Erythroblast (primary cell): ENCODE measurements at regions not wholly inside any gene's neighbourhood (a gene's known extent, or its start where the extent isn't known, plus 50 kb on each side); places are given as distances from the start of the nearest gene placed in this dataset.
"Not testable (repeated sequence)": the region's sequence is repeated elsewhere in the genome, so short reads cannot be mapped to it uniquely, and the experiment has no call there.

Experiments
- DNase-seq, 2 experiments: peaks; one replicate each; lab custom pipeline; 2025; lab: John Stamatoyannopoulos, UW
- GATA1 ChIP-seq: IDR thresholded peaks from 2 replicates; pipeline ENCODE4 v1.6.1; 2011; ENCODE audit warnings: low read depth, mild to moderate bottlenecking, control low read depth, low read length, moderate library complexity
- POLR2A ChIP-seq: IDR thresholded peaks from 2 replicates; pipeline ENCODE4 v1.6.1; 2011; ENCODE audit warnings: mild to moderate bottlenecking, low read length

DNA sequence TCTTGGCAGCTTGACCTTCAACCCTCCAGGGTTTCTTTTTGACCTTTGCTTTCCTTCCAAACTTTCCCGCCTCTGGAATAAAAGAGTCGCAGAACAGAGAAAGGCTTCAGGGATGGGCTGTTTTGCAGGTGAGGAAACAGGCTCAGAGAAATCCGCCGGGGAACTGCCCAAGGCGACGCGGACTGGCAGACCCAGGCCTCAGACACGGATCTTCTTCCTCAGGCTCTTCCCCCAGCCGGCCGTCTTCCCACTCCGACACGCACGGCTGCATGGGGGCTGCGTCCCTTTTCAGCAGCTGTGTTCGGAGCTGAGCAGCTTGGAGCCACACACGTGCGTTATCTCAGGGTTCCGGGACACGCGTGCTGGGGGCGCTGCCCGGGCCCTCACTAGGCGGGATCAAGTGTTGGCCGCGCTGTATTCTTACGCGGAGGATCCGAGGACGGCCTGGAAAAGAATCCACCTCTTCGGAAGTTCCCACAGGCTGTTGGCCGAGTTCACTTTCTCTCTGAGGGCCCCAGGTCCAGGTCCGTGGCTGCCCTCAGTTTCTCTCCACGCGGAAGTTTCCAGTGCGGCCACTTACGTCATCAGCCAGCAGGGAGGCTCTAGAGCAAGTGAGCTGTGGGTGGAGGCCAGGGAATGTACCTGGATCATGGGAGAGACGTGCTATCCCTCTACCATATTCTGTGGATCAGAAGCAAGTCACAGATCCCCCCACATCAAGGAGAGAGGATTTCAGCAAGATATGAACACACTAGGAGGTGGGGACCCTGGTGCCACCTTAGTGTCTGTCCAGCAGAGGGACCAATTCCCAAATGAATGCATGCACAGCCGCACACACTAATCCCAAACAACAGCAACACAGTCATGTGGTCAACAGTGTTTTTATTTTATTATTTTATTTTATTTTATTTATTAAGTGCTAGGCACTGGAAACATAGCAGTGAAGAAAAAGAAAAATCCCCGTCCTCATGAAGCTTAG is 100.4 kb downstream of the ING1 start:
- TF ChIP-seq POLR2A, result no peak
- no peak for TF ChIP-seq GATA1
- no peak for DNase-seq

DNA sequence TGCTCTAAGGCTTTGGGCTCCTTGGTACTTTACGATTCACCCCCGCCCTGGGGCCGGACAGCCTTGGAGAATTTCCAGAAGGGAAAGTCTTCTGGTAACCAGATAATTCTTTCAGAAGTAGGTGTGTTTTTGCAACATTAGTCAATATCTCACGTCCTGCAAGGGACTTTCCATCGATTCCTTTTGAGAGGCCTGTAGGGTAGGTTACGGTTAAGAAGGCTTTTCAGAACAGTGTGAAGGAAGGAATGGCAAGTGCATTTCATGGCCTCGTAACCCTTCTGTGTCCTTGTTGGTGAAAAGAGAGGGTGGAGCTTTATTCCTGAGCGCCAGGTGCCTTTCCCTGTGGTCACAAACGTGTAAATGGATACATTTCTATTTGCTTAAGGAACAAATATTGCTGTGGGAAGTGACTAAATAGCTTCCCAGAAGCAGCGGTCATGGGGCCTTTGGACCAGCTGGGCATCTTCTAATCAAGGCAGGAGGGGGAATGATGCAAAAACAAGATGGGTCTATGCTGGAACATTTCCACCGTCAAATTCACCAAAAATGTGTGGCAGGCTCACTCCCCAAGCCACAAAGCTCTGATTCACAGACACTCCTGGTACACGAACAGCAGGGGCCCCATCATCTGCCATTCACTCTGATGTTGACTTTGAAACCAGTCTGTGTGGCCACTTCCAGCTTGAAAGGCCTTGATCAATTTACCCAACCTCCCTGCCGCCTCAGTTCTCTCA is 99.2 kb downstream of the ANKRD10 start:
- DNase-seq, result no peak
- no peak for TF ChIP-seq GATA1
- TF ChIP-seq POLR2A, result no peak

DNA sequence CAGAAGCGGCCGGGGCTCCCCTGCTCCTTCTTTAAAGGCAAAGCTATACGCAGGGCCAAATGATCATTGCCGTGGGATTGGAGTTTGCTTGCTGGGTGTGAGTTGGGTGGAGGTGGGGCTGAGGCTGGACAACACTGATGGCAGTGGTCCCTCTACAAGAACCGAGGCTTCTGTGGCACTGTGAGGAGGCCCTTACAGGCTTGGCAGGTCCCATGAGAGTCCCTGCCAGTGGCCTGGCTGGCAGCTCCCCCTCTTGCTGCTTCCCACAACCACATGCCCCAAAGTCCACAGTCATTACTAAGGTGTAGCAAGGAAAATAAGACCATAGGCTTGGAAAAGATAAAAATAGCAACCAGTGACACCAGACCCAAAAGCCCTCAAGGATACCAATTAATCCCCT is 98.4 kb downstream of the ANKRD10 start:
- TF ChIP-seq GATA1, result no peak
- no peak for TF ChIP-seq POLR2A
- DNase-seq, result no peak

DNA sequence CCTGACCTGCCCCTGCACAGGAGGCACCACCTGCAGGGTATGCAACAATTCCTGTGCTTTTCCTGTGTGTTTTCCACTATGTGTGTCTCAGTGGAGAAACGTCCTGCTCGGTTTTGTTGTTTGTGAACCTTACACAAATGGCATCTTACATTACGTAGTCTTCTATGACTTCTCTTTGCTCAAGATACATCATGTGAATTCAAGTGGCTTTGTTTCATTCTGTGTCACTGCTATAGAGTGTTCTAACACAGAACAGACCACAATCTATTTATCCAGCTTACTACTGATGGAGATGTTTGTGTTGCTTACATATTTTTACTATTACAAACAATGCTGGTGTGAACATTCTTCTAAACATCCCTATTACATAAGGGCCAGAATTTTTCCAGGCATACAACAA is 97.7 kb downstream of the ANKRD10 start:
- TF ChIP-seq GATA1, result no peak

DNA sequence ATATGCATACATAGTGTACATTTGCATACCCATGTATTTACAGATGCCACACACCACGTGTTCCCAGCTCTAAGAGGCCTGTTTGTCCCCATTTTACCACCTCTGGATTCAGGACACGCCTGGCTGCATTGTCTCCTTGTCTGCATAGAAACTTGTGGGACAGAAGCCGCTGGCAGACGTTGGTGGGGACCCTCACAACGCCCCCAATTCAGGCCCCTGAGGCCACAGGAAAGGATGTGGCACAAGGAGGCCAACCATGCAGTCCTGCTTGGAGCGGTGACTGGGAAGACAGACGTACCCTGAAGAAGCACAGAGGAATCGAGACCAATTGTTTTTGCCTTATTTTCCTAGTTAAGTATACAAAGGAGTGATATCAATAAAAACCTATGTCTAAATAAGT is 96.1 kb downstream of the ANKRD10 start:
- no peak for TF ChIP-seq POLR2A
- TF ChIP-seq GATA1, result no peak
- DNase-seq, result no peak

More for the DNA sequence above, 97.7 kb downstream of the ANKRD10 start:
- no peak for DNase-seq

DNA sequence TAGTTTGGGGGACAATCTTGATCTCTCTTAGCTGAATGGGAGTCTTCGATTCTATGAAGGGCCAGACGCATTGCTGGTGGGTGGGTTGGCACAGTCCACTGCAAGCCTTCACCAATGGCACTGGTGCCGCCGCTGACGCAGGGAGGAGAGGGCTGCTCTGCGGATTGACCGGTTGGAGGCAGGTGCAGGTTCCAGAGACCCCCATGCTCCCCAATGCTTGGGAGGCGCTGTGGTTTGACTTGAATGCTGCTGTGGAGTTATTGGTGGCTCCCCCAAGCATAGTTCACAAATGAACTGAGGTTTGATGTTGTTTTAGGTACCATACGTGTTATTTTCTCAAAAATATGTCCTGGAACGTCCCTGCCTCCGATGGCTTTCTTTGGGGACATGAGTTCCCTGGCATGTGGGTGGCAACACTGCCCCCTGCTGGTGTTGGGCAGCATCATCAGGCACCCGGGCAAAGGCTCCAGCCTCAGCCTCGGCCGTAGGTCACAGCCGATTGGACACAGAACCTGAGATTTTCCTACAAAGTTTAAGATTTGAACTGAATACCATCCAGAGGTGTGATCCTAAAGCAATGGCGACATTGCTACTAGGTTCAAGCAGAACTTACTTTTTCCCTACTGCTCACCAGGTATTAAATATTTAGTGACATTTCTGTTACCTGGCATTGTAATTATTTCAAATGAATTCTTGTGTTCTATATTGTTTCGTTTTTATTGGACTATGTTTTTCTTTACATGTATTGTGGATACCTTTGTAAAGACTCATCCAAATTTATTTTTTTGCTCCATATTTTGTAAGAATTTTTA is 95.5 kb downstream of the ANKRD10 start:
- peak; percentile 74 to 87 for DNase-seq
- TF ChIP-seq GATA1 (no peak), POLR2A (no peak)

DNA sequence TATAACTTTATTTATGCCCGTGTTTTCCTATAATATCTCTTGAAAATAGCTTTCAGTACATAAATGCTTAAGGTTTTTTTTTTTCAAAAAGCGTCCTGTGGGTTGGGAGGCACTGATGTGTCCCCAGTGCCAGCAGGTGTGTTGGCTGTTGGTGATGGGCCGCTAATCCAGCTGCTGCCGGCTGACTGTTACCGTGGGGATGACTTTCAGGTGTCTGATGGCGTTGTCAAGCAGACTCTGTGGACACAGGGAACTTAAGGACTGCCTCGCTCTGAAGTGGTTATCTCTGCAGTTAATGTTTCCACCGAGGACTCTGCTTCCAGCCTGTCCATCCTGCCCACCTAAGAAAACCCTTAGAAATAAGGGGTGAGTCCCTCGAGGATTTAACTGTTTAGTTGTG is 94.5 kb downstream of the ANKRD10 start:
- no peak for DNase-seq
- TF ChIP-seq GATA1, result no peak
- TF ChIP-seq POLR2A, result no peak

DNA sequence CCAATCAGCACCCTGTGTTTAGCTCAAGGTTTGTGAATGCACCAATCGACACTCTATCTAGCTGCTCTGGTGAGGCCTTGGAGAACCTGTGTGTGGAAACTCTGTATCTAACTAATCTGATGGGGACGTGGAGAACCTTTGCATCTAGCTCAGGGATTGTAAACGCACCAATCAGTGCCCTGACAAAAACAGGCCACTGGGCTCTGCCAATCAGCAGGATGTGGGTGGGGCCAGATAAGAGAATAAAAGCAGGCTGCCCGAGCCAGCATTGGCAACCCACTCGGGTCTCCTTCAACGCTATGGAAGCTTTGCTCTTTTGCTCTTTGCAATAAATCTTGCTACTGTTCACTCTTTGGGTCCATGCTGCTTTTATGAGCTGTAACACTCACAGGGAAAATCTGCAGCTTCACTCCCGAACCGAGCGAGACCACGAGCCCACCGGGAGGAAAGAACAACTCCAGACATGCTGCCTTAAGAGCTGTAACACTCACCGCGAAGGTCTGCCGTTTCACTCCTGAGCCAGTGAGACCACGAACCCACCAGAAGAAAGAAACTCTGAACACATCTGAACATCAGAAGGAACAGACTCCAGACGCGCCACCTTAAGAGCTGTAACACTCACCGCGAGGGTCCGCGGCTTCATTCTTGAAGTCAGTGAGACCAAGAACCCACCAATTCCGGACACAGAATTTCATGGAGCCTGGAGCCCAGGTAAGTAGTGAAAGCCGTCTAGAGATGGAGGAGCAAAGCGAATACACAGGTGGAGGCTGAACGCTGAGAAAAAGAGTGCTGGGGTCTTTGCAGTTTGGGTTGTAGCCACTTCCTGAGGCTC is 92.8 kb downstream of the ANKRD10 start:
- not testable (repeated sequence) for DNase-seq

DNA sequence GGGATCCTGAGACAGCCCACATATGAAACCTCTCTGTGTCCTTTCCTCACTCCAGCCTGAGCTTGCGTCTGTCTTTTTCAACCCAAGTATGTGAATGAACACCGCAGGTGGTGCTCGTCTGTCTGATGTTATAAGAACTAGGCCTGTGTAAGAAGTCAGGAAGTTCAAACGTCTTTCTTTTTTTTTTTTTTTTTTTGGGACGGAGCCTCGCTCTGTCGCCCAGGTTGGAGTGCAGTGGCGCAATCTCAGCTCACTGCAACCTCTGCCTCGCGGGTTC is 92.3 kb downstream of the ANKRD10 start:
- TF ChIP-seq GATA1, result no peak
- no peak for DNase-seq

DNA sequence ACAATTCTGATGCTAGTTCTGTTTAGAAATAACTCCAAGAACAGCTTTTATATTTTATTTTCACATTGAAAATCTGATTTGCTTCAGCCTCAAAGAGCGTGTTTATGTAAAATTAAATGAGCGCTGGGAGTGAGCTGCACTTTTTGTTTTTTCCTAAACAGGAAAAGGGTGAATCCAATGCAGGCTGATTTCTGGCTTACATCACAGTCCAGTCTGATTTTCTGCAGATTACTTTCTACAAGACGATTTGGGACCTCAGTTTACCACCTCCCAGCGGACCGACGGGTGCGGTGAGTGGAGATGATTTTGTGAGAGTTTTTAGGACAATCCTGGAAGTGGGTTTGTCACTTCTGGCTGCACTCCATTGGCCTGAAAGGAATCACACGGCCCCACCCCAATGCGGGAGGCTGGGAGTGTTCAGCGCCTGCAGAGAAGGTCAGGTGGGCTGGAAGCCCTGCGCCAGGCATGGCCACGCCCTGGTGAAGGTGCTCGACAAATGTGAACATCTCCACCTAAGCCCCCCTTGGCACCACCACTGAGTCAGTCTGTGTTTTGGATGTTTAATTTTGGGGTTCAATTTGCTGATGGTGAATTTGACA is 90.1 kb downstream of the ANKRD10 start:
- no peak for DNase-seq
- TF ChIP-seq GATA1 (no peak), POLR2A (no peak)

DNA sequence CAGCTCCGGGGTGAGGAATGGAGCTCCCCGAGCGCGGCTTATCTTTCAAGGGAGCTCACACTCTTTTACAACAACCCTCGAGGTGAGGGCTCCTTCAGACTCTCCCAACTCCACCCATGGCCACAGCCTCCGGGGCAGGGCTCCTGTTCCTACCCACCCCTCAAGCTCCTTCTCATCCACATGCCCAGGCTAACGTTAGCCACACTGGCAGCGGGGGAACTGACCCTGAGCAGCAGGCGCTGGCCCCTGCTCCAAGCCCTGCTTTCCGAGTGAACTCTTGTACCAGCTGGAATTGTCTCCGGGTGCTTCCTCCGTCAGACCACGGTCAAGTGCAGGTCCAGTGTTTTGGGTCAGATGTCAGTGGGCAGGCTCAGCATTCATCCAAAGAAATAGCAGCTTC is 89.4 kb downstream of the ANKRD10 start:
- TF ChIP-seq POLR2A (no peak), GATA1 (no peak)
- DNase-seq, result no peak

DNA sequence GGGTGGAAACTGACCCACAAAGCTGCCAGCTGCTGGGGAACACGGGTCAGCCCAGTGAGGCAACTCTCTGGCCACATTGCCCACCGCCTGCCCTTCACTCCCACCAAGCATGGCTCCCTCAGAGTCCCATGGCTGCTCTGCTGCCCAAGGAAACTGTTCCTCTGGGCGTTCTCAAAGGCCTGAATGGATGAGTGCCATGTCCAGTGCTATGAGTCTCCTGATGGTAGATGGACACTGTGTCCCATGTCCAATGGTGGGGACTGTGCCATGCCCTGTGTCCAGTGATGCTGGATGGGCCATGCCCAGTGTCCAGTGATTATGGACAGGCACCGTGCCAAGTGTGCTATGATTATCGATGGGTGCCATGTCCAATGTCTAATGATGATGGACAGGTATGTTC is 88.8 kb downstream of the ANKRD10 start:
- DNase-seq, result no peak
- TF ChIP-seq GATA1 (no peak), POLR2A (no peak)
